HG03378 (cell line): ENCODE measurements at regions not wholly inside any gene's neighbourhood (a gene's known extent, or its start where the extent isn't known, plus 50 kb on each side); places are given as distances from the start of the nearest gene placed in this dataset.

ENCODE experiments used
- ATAC-seq: cut with Tn5 transposase; IDR thresholded peaks from one replicate; pipeline ENCODE4 v1.9.1; 2021; ENCODE audit warnings: mild to moderate bottlenecking, moderate library complexity; ENCODE audit not compliant: unreplicated experiment

DNA sequence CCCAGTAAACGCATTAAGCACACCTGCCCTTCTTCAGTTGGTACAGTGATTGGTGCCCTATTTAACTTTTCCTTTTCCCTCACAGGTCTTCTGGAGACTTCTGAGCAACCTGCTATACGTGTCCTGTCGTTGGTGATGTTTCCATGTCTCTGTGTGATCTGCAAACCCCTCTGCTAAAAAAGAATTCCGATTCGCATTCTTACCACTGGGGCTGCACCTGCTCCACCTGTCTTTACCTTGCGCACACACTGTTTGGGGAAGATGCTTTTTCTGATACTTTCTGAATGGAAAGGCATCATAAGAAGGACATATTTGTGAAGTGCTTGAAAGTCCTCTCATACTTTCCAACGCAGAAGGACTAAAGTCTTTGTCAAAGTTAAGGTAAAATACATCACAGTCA lies 323.9 kb upstream of the SOX11 start:
- no peak for ATAC-seq

DNA sequence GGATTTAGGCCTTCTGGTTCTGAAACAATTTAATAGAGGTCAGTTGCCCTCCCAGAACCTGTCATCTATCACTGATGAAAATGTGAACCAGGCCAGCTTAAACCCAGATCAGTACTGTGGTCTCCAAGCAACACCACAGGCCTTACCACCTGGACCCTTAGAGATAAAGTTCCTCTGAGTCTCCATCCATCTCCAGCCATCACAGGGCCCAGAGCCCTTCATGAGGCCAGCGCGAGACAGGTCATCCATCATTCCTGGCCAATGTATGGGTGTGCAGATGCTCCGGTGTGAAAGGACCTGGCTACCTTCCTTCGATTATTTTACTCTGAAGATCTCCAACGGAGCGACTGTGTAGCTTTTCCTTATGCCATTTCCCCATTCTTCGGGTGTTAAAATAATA lies 322.7 kb upstream of the SOX11 start:
- ATAC-seq: no peak

DNA sequence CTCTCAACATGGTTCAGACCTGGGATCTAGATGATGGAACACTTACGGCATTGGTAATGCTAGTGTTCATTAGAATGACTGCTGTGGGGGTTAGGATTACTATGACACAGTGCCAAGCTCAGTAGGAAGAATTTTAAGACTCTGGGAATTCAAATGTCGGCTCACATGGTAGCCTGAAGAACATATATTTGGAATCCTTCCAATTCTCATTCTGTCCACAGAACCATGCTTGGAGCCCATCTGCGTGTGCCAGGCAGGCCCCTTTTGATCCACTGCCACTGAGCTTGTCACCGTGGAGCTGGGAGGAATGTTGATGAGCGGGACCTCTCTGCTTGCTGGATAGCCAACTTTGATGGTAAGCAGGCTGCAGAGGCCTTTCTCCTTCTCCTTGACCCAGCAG lies 322.0 kb upstream of the SOX11 start:
- no peak for ATAC-seq

DNA sequence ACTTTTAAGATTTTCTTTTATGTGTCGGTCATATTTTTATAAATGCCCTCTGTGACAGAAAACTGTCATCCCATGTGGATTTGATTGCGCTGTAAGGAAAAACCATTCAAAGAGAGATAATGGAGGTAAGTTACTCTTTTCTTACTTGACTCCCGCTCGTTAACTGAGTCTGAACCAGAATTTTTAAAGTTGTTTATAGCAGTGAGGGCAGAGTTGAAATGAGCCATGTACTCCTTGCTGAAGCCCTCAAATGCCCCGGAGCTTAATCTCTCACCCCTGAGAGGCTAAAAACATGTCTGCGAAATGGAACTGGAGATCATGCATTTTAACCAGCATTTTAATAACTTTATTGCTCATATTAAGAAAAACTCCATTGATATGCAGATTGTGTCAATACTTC lies 320.0 kb upstream of the SOX11 start:
- ATAC-seq: no peak

DNA sequence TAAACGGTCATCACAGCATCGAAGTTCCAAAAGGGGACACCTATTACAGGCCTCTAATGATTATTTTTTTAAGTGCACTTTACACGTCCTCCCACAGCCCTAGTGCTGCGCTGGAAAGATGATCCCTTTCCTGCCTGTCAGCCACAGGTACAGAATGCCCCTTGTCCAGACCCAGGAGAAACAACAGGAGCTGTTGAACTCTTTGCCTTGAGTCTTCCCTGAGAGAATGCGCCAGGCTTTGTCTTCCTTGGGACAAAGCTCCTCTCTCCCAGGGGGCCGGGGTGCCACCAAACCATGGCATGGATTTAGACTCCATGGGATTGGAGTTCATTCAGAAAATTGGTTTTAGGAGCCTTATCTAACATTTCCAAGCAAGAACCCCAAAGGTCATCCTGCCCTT lies 319.0 kb upstream of the SOX11 start:
- no peak for ATAC-seq

DNA sequence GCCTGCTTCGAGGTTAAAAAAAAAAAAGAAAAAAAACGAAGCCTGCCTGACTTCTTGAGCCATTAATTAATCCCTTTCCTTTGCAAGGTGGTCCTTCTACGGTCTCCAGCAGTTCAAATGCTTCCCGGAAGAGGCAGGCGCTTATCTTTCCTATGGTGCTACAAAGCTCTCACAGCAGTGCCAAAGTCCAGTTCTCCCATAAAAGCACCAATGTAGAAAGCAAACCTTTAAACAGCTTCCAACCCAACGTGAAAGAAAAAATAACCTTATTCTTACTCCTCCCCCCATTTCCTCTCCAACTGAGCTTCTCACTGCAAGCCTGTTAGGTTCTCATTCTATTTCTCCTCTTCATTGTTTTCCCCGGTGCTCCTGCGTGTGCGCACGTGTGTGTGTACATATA lies 317.4 kb upstream of the SOX11 start:
- no peak for ATAC-seq

DNA sequence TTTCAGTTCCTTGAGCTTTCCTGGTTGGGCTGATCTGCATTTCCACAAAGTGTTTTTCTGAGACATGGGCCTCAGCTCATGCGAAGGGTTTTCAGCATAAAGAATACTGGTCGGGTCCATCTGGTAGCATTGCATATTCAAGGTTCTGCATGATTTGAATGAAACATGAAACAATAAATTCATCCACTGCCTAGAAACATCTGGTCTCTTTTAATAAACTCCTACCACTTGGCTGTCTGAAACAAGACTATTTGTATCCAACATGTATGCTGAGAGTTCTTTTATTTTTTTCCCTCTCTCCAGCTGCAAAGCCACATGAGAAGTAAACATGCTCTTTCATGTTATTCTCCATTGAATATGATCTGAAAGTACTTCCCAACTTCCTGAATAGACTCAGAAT lies 314.9 kb upstream of the SOX11 start:
- no peak for ATAC-seq

DNA sequence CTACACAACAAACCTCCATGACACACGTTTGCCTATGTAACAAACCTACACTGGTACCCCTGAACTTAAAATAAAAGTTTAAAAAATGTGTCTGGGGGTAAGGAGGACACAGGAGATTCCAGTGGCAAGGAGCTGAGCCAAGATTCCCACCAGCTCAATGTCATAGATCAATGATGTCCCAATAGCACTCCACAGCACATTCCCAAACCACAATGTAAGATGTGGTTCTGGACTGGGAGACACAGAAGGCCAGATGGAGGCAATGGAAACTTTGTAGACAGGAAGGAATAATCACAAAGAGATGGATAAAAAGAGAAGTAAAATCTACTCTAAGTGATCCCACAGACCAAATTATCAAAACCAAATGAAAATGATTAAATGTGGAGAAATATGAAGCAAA lies 312.4 kb upstream of the SOX11 start:
- ATAC-seq: no peak

DNA sequence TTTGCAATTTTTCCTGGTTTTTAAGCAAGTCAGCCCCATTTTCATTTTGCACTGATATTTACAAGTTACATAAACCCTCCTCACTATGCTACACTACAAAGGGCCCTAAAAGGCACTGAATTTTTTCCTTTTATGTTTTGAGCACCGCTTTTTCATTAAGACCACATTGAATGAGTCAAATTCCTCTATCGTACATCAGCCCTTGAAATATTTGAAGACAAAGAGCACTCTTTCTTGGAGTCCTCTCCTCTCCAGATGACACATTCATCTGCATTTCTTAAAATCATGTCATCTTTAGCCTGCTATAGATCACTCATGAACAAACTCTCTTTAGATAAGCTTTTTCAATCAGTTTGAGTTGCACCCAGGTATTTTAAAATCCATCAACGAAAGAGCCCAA lies 306.6 kb upstream of the SOX11 start:
- ATAC-seq: no peak

DNA sequence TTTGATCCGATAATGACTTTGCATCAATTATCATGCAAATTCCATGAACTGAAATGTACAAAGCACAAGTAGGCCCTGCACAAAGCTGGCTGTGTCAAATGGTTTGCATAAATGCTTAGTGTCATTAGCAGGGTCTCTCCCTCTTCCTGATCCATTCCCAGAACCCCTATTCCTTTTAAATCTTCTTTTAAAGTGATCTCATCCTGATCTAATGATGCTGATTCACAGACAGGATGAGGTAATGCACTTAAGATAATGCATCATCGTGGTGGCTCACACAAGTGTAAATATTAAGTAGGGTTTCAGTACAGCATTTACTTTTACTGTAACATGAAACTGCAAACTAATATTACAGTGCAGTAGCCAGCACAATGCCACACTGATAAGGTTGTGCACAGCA lies 304.8 kb upstream of the SOX11 start:
- no peak for ATAC-seq

DNA sequence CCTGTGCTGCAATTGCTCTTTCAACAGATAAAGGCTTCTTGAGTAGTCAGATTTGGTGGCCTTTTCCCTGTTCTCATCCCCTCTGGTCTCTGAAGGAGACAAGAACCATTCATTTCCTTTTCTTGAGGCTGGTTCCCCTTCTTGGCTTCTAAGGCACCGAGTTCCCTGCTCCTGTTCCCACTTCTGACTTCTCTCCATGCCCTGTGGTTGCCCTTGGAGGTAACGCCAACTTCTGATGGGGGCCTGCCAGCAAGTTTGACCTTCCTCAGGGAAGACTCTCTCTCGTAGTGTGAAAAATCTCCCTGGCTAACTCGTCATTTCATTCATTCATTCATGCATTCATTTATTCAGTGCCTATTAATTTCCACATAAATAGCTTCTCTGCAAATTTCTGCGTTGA lies 302.4 kb upstream of the SOX11 start:
- no peak for ATAC-seq

DNA sequence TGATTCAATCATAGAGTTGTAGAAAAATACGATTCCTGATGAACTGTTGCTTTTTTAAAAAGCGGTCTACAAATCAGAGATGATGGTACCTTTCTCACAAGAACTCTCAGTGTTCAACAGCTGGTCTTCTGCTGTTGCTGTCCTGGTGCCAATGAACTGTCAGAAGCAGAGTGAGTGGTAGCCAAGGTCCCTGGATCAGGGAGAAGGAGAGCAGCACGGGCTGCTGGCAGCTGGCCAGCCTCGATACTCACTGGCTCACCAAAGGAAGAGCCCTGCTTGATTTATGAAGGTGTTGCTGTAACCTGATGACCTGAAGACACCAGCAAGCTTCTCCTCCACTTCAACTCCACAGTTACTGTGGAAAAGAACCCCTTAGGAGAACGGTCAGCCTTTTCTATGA lies 300.8 kb upstream of the SOX11 start:
- ATAC-seq: no peak

DNA sequence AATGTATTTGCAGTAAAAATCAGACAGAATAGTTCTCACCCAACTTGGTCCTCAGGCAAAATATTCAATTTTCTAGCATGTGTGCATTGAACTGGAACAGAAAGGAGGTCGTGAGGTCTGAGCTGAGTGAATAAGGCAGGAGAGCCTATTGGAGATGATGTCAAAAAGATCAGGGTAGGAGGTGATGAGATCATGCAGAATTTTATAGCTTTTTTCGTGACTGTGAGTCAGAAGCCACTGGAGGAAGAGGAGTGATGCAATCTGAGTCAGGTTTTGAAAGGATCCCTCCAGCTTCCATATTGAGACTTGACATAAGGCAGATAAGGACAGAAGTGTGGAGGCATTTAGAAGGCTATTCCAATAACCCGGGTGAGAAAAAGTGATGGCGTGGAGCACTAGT lies 299.5 kb upstream of the SOX11 start:
- no peak for ATAC-seq

DNA sequence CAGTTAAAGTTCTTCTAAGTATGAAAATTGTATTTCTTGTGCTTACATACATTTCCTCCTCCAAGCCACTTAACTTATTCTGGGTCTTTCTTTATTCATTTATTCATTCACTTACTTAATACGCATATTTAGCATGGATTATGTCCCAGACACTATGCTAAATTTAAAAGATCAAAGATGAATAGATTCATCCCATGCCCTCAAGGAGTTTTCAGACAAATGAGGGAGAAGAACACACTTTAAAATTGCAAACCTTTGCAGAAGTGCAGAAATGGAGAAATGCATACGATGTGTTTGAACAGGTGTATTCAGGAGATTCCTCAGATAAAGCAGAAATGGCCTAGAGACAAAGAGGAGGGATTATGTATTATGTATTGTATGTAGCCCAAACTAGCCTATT lies 298.7 kb upstream of the SOX11 start:
- no peak for ATAC-seq

DNA sequence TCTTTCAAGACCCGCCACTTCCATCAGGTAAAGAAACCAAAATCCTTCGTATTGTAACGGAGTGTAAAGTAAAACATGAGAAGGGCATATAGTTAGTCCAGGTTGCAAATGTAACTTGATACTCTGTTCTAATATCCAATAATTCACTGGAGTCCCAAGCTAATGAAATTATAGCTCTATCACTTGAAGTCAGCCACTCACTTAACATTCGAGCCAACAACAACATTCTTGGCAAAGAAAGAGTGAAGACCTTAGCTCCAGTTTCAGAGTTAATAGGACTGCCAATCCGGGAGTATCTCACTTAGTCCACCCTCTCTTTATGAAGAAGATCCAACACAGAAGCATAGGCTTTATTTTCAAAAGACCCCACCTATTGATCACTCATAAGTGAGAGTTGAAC lies 298.0 kb upstream of the SOX11 start:
- ATAC-seq: no peak

DNA sequence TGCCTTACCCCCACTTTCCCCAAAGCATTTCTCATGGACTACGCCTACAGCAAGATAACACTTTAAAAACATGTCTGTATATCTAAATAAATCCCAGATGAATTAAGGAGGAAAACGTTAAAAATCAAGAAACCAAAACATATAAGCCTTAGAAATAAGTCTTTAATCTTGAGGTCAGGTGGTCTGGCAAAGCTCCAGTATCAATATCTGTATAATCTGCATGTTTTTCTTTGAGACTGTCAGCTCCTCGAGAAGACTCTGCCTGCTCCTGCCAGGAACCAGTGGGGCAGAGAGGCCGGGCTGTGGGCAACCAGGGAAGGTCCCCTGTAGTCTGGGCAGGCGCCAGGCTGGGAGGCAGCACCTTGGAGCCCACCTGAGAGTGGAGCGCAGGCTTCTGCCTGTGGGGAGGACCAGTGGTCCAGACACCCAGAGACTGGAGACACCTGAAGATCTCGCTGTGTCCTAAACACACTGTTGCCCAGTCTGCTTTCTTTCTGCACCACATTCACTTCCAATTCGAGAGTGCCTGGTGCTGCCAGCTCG lies 291.0 kb upstream of the SOX11 start:
- no peak for ATAC-seq

DNA sequence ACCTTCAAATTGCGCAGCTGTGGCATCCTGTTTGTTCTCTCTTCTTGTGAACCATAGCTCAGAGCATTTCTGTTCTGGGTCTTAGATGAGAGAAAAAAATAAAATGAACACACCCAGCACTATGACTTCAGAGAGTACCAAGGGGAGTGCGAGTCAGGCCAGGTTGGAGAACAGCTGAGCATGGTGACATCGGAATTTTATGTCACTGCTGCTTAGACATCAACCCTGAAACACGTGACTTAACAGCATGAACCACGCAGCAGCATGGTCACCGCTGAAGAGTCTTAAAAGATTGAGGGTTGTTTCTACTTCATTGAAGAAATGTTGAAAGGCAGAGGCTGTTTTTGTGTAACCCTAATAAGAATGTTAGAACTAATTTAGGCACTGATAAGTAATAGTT lies 288.8 kb upstream of the SOX11 start:
- ATAC-seq: no peak

DNA sequence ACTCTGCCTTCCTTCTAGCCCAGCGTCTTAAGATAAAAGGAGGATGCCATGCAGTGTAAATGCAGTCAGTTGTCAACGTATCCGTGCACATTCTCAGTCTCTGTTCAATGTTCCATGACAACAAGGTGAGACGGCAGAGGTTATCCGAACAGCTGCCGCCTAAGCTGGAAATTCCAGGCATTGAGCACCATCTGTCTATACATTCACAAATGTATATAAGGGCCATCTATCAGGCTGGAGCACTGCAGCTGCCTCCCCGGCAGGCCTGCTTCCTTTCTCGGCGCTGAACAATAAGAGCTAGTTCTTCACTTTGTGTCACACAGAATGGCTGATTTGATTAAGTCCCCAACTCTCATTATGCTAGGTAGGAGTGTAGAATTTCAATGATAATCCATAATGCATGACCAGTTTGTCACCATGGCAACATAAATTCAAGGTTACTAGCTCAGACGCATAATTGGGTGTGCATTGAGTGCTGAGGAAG lies 282.2 kb upstream of the SOX11 start:
- no peak for ATAC-seq

DNA sequence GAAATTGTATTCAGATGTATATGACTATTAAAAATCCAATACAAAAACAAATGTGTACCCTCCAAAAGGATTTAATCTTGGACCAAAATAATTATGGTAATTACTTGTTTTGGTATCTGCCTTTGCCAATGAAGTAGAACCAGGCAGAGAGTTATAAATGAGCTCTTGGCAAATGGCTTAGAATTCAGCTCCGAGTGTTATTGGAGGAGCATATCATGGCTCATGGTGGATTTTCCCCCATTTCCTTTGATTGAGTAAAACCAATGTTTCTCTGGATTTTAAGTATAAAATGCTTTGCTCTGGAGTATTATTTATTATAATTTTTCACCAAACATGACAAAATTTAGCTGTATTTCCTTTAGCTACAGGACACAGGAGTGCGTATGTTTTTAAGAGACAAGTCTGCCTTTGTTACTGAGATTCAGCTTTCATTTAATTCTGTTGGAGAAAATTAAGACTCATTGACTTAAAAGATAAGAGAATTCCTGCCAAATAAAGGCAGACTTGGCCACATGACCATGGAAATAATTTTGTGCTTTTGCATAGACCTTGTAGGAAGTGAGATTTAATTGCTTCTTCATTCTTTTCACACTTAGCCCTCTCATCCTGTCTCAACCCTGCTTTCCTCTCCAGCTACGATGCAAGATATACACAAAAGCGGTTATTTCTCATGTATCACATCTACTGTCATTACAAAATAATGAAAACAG lies 281.0 kb upstream of the SOX11 start:
- no peak for ATAC-seq

DNA sequence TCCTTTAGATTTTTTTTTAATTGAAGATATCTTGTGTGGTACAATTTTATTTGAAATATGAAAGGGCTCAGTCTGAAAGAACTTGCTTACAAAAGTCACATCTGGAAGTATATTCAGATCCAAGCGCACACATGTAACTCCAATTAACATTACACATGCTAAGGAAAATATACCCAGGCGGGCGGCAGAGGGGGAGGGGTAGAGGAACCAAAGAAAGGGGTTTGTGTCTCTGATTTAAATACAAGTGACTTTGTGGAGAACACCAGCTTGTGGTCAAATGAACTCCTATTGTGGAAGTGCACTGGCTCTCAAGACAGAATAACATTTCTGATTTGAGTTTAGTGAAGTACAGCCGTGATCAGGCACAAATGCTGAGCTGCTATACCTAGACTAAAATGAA lies 280.2 kb upstream of the SOX11 start:
- ATAC-seq: no peak

DNA sequence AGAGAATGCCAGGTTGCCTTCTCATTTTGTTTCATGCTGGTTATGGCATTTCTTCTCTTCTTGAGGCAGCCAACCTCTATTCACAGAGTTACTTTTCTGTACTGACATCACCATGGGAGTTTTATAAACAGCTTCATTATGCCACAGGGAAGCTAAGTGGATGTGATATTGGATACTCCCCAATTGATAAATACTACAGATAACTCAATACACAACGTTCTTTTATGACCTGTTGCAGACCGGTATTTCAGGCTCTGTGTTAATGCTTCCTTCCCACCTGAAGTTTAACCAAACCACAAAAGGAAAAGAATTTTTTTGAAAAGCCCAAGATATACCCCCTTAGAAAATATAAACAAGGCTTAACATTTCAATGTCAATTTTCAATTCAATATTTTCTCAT lies 258.3 kb upstream of the SOX11 start:
- no peak for ATAC-seq

DNA sequence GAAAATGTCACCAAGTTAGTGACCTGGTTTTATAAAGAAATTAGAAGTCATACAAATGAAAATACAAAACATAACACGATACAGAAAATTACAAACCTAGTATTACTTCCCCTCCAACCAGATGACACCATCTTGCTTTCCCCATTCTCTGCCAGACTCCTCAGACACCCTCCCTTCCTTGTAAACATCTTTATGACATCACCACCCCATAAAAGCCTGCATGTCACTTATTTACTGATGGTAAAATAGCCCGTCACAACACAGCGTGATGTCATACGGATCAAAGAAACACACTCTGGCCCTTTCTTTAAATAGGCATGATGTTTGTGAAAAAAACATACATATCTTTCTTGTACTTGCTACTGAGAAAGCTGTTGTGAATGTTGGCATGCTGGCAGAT lies 254.8 kb upstream of the SOX11 start:
- no peak for ATAC-seq

DNA sequence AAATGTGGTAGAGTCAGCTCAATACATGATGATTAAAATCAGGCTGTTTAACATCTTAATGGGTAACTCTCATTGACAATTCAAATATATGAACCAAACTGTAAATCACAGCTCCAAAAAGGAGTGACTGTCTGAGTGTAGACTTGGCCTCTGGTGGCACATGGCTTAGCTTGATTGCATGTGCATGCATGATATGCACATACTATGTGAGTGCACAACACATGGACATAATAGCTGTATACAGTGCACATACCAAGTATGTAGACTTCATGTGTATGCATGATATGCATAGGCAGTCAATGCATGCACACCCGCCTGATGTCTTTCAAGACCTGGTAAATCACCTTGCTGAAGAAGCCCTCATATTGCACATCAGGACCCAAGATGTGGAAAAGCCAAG lies 252.0 kb upstream of the SOX11 start:
- no peak for ATAC-seq
